Gastroesophageal sphincter (tissue), 4 donors: ENCODE measurements at regions not wholly inside any gene's neighbourhood (a gene's known extent, or its start where the extent isn't known, plus 50 kb on each side); places are given as distances from the start of the nearest gene placed in this dataset.

Experiments used
- ATAC-seq: fragments of 150-250 bp; one replicate; pipeline ENCODE4 v1.9.1; 2016; ENCODE audit warnings: mild to moderate bottlenecking, moderate library complexity
- H3K27ac ChIP-seq, 4 donors: fragments of 200-600 bp; sonication (generic) in 3 of 4; 1 replicate in 3 of 4; 2 replicates in 1 of 4; pipeline ENCODE4 v1.5.1; 2016 to 2019
- H3K27me3 ChIP-seq: fragments of 200-600 bp; sonication (generic); one replicate; pipeline ENCODE4 v1.5.1; 2019
- H3K36me3 ChIP-seq, 2 donors: fragments of 200-600 bp; sonication (generic); one replicate each; pipeline ENCODE4 v1.5.1; 2019; ENCODE audit warnings: control low read depth in 1 of 2
- H3K4me1 ChIP-seq, 3 donors: fragments of 200-600 bp; sonication (generic); 1 replicate in 2 of 3; 2 replicates in 1 of 3; pipeline ENCODE4 v1.5.1; 2016 to 2019; ENCODE audit warnings: control low read depth in 2 of 3
- H3K4me3 ChIP-seq, 2 donors: fragments of 200-600 bp; sonication (generic); one replicate each; pipeline ENCODE4 v1.5.1; 2019; ENCODE audit warnings: mild to moderate bottlenecking in 1 of 2, moderate library complexity in 1 of 2
- H3K9me3 ChIP-seq, 3 donors: fragments of 200-600 bp; sonication (generic); one replicate each; pipeline ENCODE4 v1.5.1; 2017 to 2019; ENCODE audit warnings: control low read depth in 2 of 3
- EP300 ChIP-seq: sonication (generic); formaldehyde crosslinking; IDR thresholded peaks from one replicate; pipeline ENCODE4 v1.6.1; 2017; ENCODE audit warnings: antibody characterized with exemption, mild to moderate bottlenecking
- POLR2A ChIP-seq, 2 donors: fragments of 450-650 bp; IDR thresholded peaks; one replicate each; pipeline ENCODE4 v1.6.1; 2017; ENCODE audit warnings: antibody characterized with exemption in 2 of 2, mild to moderate bottlenecking in 2 of 2, moderate library complexity in 1 of 2
- POLR2AphosphoS5 ChIP-seq: sonication (generic); formaldehyde crosslinking; IDR thresholded peaks from one replicate; pipeline ENCODE4 v1.6.1; 2017; ENCODE audit warnings: antibody characterized with exemption
- WGBS, 2 donors: methylation state at CpG; one replicate each; pipeline ENCODE4 v1.1.5; 2018; ENCODE audit warnings: low coverage in 1 of 2; 5-methylcytosine and 5-hydroxymethylcytosine counted together
- TF ChIP-seq, protein P1 (sequence below), 4 experiments: fragments of 200-600 bp in 2 of 4; fragments of 450-650 bp in 2 of 4; sonication (generic) in 1 of 4; IDR thresholded peaks; one replicate each; pipeline ENCODE4 v1.5.1; 2017 to 2019; ENCODE audit warnings: antibody characterized with exemption in 4 of 4, mild to moderate bottlenecking in 2 of 4, moderate library complexity in 2 of 4

DNA sequence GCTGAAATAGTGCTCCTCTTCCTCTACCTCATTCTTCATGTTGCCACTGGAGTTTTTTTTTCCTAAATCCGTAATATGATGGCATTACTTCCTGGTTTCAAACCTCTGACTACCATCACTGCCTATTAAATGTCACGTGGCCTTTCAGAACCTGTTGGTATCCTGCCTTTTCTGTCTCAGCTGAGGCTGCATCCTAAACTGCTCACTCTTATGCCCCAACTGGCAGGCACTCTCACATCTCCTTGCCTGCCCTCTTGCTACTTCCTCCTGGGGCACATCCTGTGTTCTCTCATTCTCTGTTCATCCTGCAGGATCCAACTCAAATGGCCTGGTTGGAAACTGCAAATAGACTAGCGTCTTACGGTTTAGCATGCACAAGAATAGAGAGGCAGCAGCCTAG lies 468.1 kb upstream of the FANCL start:
- peaks cover 4% of the 10 kb centered on the region for H3K27me3 ChIP-seq
- 63 to 70% methylated on average over 2 to 3 of the region's 4 CpGs for WGBS, 2 donors
- no peak for ATAC-seq
- H3K9me3 ChIP-seq = no peaks in the 10 kb centered on the region
- no peaks in the 10 kb centered on the region for H3K4me1 ChIP-seq
- H3K27ac ChIP-seq = no peak overlapping the region
- TF ChIP-seq EP300 (no peak), POLR2A (IDR thresholded peaks at IDR 0.05) (no peak), POLR2AphosphoS5 (no peak)
- TF ChIP-seq, protein P1, sequence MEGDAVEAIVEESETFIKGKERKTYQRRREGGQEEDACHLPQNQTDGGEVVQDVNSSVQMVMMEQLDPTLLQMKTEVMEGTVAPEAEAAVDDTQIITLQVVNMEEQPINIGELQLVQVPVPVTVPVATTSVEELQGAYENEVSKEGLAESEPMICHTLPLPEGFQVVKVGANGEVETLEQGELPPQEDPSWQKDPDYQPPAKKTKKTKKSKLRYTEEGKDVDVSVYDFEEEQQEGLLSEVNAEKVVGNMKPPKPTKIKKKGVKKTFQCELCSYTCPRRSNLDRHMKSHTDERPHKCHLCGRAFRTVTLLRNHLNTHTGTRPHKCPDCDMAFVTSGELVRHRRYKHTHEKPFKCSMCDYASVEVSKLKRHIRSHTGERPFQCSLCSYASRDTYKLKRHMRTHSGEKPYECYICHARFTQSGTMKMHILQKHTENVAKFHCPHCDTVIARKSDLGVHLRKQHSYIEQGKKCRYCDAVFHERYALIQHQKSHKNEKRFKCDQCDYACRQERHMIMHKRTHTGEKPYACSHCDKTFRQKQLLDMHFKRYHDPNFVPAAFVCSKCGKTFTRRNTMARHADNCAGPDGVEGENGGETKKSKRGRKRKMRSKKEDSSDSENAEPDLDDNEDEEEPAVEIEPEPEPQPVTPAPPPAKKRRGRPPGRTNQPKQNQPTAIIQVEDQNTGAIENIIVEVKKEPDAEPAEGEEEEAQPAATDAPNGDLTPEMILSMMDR (IDR thresholded peaks at IDR 0.05) = no peak
- H3K36me3 ChIP-seq = no peaks in the 10 kb centered on the region
- H3K4me3 ChIP-seq = no peak overlapping the region

DNA sequence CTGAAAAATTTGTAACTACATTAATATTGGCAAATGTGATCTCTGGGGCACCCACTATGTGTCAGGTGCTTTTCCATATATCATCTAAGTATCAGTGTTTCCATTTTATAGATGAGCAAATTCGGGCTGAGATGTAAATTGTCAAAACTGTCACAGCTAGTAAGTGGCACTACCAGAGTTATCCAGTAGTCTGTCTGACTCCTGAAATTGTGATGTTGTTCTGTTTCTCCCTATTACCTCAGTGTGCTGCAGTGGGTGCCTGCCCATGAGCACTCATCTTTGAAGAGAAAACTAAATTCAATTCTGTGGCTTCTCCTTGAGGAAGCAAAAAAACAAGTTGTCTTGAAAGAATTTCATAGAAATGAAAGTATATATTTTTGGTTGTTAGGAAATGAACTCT lies 467.4 kb upstream of the FANCL start:
- 45% methylated on average over 1 of the region's 1 CpG; no CpG with 5 or more reads in 1 of the 2 donors for WGBS, 2 donors
- TF ChIP-seq, protein P1 (IDR thresholded peaks at IDR 0.05) = no peak
- no peak for TF ChIP-seq POLR2AphosphoS5
- ATAC-seq = no peak

DNA sequence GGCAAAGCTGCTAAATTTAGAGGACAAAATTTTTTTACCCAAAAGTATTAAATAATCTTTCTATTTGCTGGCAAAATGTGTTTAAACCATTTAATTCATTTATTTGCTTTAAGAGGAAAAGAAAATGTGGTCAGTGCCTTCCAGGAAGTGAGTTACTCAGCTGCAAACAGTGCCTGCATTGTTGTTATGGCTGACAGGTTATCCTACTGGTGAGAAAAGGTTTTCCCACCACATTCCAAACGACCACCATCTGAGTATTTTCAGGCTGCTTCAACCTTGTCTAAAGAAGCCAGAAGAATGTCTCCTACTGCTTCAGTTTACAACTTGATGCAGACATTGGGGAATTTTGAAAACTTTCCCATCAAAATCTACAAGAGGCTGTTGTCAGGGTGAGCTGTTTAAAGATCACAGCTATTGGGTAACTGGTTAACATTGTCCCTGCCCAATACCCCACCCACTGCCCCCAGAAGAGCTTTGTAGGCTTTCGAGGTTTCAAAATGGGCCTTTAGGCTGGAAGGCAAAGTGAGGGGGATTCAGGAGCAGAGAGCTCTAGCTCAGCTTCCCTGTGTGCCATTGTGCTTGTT lies 461.3 kb upstream of the FANCL start:
- Histone ChIP-seq H3K9me3 (no peaks in the 10 kb centered on the region), H3K36me3 (no peaks in the 10 kb centered on the region), H3K4me3 (no peak overlapping the region), H3K27me3 (peaks cover 4% of the 10 kb centered on the region), H3K27ac (no peak overlapping the region), H3K4me1 (no peaks in the 10 kb centered on the region)
- WGBS, 2 donors = 80 to 88% methylated on average over 1 of the region's 2 CpGs
- no peak for ATAC-seq
- TF ChIP-seq EP300 (no peak), POLR2AphosphoS5 (no peak), POLR2A (IDR thresholded peaks at IDR 0.05) (no peak)
- TF ChIP-seq, protein P1 (IDR thresholded peaks at IDR 0.05) = no peak

More for the DNA sequence above, 467.4 kb upstream of the FANCL start:
- H3K9me3 ChIP-seq = no peaks in the 10 kb centered on the region
- no peak overlapping the region for H3K4me3 ChIP-seq
- H3K4me1 ChIP-seq = no peaks in the 10 kb centered on the region
- H3K27me3 ChIP-seq = peaks cover 4% of the 10 kb centered on the region
- no peak overlapping the region for H3K27ac ChIP-seq
- H3K36me3 ChIP-seq = no peaks in the 10 kb centered on the region

DNA sequence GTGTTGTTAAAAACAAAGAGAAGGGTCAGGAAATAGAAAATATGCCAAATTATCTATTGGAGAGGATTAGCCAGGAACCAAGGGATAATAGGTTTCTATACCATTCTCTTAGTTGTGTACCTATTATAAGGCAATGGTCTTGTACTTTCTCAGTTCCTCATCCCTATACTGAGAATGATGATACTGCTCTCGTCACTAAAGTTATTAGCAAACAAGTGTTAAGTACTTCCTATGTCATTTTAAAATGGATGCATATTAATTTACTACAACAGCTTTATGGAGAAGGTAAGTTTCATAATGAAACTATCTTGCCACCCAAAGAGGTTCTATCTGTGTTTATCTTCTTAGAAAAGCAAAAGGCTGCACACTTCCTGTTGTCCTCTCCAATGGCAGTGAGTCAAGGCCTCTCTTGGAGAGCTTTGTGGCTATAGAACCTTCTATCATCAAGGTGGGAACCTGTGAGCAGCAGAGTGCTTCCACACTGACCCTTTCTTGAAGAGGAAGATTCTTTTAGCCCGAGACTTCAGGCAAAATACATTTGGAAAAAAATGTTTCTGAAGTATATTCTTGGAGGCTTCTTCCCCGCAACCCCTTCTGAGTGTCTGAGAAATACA lies 460.7 kb upstream of the FANCL start:
- no peaks in the 10 kb centered on the region for H3K36me3 ChIP-seq
- H3K4me3 ChIP-seq = no peak overlapping the region
- TF ChIP-seq POLR2A (IDR thresholded peaks at IDR 0.05) (no peak), EP300 (no peak), POLR2AphosphoS5 (no peak)
- TF ChIP-seq, protein P1 (IDR thresholded peaks at IDR 0.05) = no peak
- ATAC-seq = no peak
- no peak overlapping the region for H3K27ac ChIP-seq
- no peaks in the 10 kb centered on the region for H3K9me3 ChIP-seq
- WGBS, 2 donors = 71 to 84% methylated on average over 3 of the region's 3 CpGs
- no peaks in the 10 kb centered on the region for H3K4me1 ChIP-seq
- peaks cover 4% of the 10 kb centered on the region for H3K27me3 ChIP-seq

DNA sequence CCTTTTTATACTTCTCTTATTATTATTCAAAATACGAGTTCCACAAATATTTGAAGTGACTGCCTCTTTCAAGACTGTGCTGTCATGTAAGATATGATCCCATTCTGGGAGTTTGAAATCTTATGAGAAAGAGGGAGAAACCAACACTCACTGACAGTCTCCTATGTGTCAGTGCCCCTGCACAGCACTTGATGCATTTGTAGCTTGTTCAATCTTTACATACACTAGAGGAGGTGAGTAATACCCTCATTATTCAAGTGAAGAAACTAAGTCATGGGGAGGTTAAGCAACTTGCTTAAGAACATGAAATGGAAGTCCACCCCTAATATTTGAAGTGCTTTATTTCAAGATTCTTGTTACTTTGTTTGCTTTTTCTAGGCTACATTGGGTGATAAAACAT lies 459.5 kb upstream of the FANCL start:
- TF ChIP-seq POLR2A (IDR thresholded peaks at IDR 0.05) = no peak
- no peak for TF ChIP-seq EP300
- TF ChIP-seq, protein P1 (IDR thresholded peaks at IDR 0.05) = no peak
- TF ChIP-seq POLR2AphosphoS5 = no peak
- no peaks in the 10 kb centered on the region for H3K27me3 ChIP-seq
- H3K4me3 ChIP-seq = no peak overlapping the region
- no peak overlapping the region for H3K27ac ChIP-seq
- H3K9me3 ChIP-seq = no peaks in the 10 kb centered on the region
- 50 to 61% methylated on average over 1 of the region's 1 CpG for WGBS, 2 donors
- no peaks in the 10 kb centered on the region for H3K36me3 ChIP-seq
- no peak for ATAC-seq
- H3K4me1 ChIP-seq = no peaks in the 10 kb centered on the region
